MM.1S (cell line): ENCODE measurements at regions not wholly inside any gene's neighbourhood (a gene's known extent, or its start where the extent isn't known, plus 50 kb on each side); places are given as distances from the start of the nearest gene placed in this dataset.

Experiments used
- DNase-seq: peaks from one replicate; pipeline ENCODE4 v3.0.0-alpha.2; 2015
- H2AFZ ChIP-seq: fragments of 300-600 bp; sonication (generic); 2 replicates; pipeline ENCODE4 v1.6.0; 2016; ENCODE audit warnings: antibody characterized with exemption, low read length
- H3F3A ChIP-seq: fragments of 300-600 bp; sonication (generic); 2 replicates; pipeline ENCODE4 v1.6.1; 2016; ENCODE audit warnings: mild to moderate bottlenecking, antibody characterized with exemption, low read length, moderate library complexity, mixed read lengths; ENCODE audit not compliant: insufficient read depth
- H3K27ac ChIP-seq: fragments of 300-600 bp; sonication (generic); 2 replicates; pipeline ENCODE4 v1.5.1; 2016; ENCODE audit warnings: mild to moderate bottlenecking, low read length
- H3K27me3 ChIP-seq: fragments of 300-600 bp; sonication (generic); replicated peaks from 2 replicates; pipeline ENCODE4 v1.6.0; 2016; ENCODE audit warnings: low read length; ENCODE audit not compliant: insufficient read depth
- H3K36me3 ChIP-seq: fragments of 300-600 bp; sonication (generic); replicated peaks from 2 replicates; pipeline ENCODE4 v1.6.1; 2016; ENCODE audit warnings: mild to moderate bottlenecking, low read length, mixed read lengths; ENCODE audit not compliant: insufficient read depth
- H3K4me1 ChIP-seq: fragments of 300-600 bp; sonication (generic); 2 replicates; pipeline ENCODE4 v1.6.1; 2016; ENCODE audit warnings: low read length, mixed read lengths
- H3K4me2 ChIP-seq: fragments of 300-600 bp; sonication (generic); 2 replicates; pipeline ENCODE4 v1.6.0; 2016; ENCODE audit warnings: low read depth, low read length
- H3K4me3 ChIP-seq: fragments of 300-600 bp; sonication (generic); 2 replicates; pipeline ENCODE4 v1.5.1; 2016; ENCODE audit warnings: low read length, mixed read lengths
- H3K79me2 ChIP-seq: fragments of 300-600 bp; sonication (generic); 2 replicates; pipeline ENCODE4 v1.6.1; 2016; ENCODE audit warnings: mixed run types, low read length, mixed read lengths
- H3K9ac ChIP-seq: fragments of 300-600 bp; sonication (generic); 2 replicates; pipeline ENCODE4 v1.6.1; 2016; ENCODE audit warnings: low read length, mixed read lengths
- H3K9me2 ChIP-seq: fragments of 300-600 bp; sonication (generic); replicated peaks from 2 replicates; pipeline ENCODE4 v1.6.1; 2016; ENCODE audit warnings: mild to moderate bottlenecking, low read length, mixed read lengths; ENCODE audit not compliant: insufficient read depth
- H3K9me3 ChIP-seq: fragments of 300-600 bp; sonication (generic); replicated peaks from 2 replicates; pipeline ENCODE4 v1.6.1; 2016; ENCODE audit warnings: mild to moderate bottlenecking, low read length, mixed read lengths; ENCODE audit not compliant: insufficient read depth
- H4K20me1 ChIP-seq: fragments of 300-600 bp; sonication (generic); 2 replicates; pipeline ENCODE4 v1.6.1; 2016; ENCODE audit warnings: mild to moderate bottlenecking, low read length, moderate library complexity, mixed read lengths; ENCODE audit not compliant: insufficient read depth
- EZH2 ChIP-seq: fragments of 300-600 bp; sonication (generic); optimal IDR thresholded peaks from 2 replicates; pipeline ENCODE3; 2017; ENCODE audit warnings: low read depth, mild to moderate bottlenecking, antibody characterized with exemption, low read length, mixed read lengths
- EZH2phosphoT487 ChIP-seq: fragments of 300-600 bp; sonication (generic); IDR thresholded peaks from 2 replicates; pipeline ENCODE4 v1.6.1; 2018; ENCODE audit warnings: antibody characterized with exemption, low read length
- TF ChIP-seq, protein P1 (sequence below): fragments of 300-600 bp; sonication (generic); IDR thresholded peaks from 2 replicates; pipeline ENCODE4 v1.5.1; 2016; ENCODE audit warnings: antibody characterized with exemption, low read length, mixed read lengths

DNA sequence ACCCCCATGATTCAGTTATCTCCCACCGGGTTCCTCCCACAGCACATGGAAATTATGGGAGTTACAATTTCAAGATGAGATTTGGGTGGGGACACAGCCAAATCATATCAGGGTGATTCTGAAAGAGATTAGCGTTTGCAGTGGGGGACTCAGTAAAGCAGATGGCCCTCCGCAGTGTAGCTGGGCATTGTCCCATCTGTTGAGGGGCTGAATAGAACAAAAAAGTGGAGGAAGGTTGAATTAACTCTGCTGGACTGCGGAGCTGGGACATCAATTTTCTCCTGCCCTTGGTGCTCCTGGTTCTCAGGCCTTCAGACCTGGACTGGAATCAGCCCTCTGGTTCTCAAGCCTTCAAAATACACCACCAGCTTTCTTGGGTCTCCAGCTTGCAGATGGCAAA, 55.2 kb upstream of the CACNA1A start:
- TF ChIP-seq, protein P1, sequence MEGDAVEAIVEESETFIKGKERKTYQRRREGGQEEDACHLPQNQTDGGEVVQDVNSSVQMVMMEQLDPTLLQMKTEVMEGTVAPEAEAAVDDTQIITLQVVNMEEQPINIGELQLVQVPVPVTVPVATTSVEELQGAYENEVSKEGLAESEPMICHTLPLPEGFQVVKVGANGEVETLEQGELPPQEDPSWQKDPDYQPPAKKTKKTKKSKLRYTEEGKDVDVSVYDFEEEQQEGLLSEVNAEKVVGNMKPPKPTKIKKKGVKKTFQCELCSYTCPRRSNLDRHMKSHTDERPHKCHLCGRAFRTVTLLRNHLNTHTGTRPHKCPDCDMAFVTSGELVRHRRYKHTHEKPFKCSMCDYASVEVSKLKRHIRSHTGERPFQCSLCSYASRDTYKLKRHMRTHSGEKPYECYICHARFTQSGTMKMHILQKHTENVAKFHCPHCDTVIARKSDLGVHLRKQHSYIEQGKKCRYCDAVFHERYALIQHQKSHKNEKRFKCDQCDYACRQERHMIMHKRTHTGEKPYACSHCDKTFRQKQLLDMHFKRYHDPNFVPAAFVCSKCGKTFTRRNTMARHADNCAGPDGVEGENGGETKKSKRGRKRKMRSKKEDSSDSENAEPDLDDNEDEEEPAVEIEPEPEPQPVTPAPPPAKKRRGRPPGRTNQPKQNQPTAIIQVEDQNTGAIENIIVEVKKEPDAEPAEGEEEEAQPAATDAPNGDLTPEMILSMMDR = no peak
- TF ChIP-seq EZH2 (no peak), EZH2phosphoT487 (no peak)
- peaks cover 59% of the 10 kb centered on the region for H3K27me3 ChIP-seq

DNA sequence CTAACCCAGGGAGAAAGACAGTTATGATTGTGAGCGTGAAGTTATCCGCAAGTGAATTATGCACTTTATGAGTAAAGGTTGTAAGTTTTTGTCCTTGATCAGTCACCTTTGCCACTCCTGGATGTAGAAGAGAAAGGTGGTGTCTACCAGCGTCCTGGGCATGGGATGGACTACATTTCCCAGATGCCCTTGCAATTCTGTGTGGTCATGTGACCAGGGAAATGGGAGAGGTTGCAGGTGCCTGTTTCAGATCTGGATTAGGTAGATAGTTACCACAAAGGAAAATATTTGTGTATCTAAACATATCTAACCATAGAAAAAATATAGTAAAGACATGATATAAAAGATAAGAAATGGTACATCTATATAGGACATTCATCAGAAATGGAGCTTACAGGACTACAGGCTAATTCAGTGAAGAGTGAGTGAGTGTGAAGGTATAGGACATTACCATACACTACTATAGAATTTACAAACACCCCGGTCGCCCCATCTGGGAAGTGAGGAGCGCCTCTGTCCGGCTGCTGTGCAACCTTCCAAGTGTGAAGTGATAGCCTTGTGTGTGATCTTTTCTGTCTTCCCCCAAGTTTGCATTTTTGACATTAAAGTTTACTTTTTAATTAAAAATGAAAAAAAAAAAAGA, 51.6 kb upstream of the CACNA1A start:
- Histone ChIP-seq H3K36me3 (no peaks in the 10 kb centered on the region), H4K20me1 (no peaks in the 10 kb centered on the region), H3K27ac (no peak overlapping the region), H3K9me2 (no peaks in the 10 kb centered on the region), H2AFZ (no peak overlapping the region), H3K79me2 (no peaks in the 10 kb centered on the region), H3K9me3 (no peaks in the 10 kb centered on the region), H3F3A (no peaks in the 10 kb centered on the region), H3K4me3 (no peak overlapping the region), H3K9ac (no peak overlapping the region), H3K27me3 (peaks cover 69% of the 10 kb centered on the region), H3K4me2 (no peak overlapping the region), H3K4me1 (no peaks in the 10 kb centered on the region)
- TF ChIP-seq EZH2 (no peak), EZH2phosphoT487 (no peak)
- TF ChIP-seq, protein P1 = no peak
- DNase-seq = peak; percentile 13

More for the DNA sequence above, 55.2 kb upstream of the CACNA1A start:
- Histone ChIP-seq H3K4me2 (no peak overlapping the region), H3K4me3 (no peak overlapping the region), H3K9me2 (no peaks in the 10 kb centered on the region), H3F3A (no peaks in the 10 kb centered on the region), H3K9ac (no peak overlapping the region), H3K36me3 (no peaks in the 10 kb centered on the region), H4K20me1 (no peaks in the 10 kb centered on the region), H3K4me1 (no peaks in the 10 kb centered on the region), H3K9me3 (no peaks in the 10 kb centered on the region), H3K79me2 (no peaks in the 10 kb centered on the region), H3K27ac (no peak overlapping the region), H2AFZ (no peak overlapping the region)
- no peak for DNase-seq

DNA sequence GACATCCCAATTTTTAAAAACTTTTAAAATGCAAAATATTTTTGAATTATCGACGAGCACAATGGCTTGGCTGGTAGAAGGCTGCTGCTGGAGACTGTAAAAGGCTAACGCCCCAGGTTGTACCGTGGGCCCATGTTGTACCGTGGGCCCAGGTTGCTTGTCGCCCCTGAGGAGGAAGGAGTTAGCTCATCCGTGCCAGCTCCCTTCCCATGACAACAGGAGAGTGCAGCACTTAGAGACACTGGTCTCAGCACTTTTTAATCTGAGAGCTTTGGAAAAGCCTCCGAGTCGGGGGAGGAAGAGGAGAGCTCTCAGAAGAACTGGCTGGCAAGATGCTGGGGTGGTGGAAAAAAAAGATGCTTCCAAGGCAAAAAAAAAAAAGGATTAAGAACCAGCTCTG, 50.3 kb upstream of the CACNA1A start:
- H3K9me3 ChIP-seq = no peaks in the 10 kb centered on the region
- no peaks in the 10 kb centered on the region for H4K20me1 ChIP-seq
- no peaks in the 10 kb centered on the region for H3K9me2 ChIP-seq
- no peaks in the 10 kb centered on the region for H3K4me1 ChIP-seq
- no peak for DNase-seq
- H3K27ac ChIP-seq = no peak overlapping the region
- no peak overlapping the region for H3K4me3 ChIP-seq
- H3K27me3 ChIP-seq = peaks cover 75% of the 10 kb centered on the region
- no peak overlapping the region for H2AFZ ChIP-seq
- TF ChIP-seq, protein P1 = no peak
- TF ChIP-seq EZH2 = no peak
- no peak for TF ChIP-seq EZH2phosphoT487
- H3K79me2 ChIP-seq = no peaks in the 10 kb centered on the region
- H3F3A ChIP-seq = no peaks in the 10 kb centered on the region
- no peaks in the 10 kb centered on the region for H3K36me3 ChIP-seq
- H3K4me2 ChIP-seq = no peak overlapping the region
- no peak overlapping the region for H3K9ac ChIP-seq
